ENCODE measurements at regions not wholly inside any gene's neighbourhood (a gene's known extent, or its start where the extent isn't known, plus 50 kb on each side); places are given as distances from the start of the nearest gene placed in this dataset.

- no peak for TF ChIP-seq CUX1 (CRISPR knock-in tag; IDR thresholded peaks at IDR 0.05)
- TF ChIP-seq MLLT1 (IDR thresholded peaks at IDR 0.05), result no peak
- no peak for TF ChIP-seq XRCC5 (IDR thresholded peaks at IDR 0.05; ENCODE audit: low read depth, low read length)
- no peak for TF ChIP-seq ZNF398 (CRISPR knock-in tag; IDR thresholded peaks at IDR 0.05)
- TF ChIP-seq ZNF354B (CRISPR knock-in tag; IDR thresholded peaks at IDR 0.05), result no peak
- no peak for TF ChIP-seq ZNF277 (CRISPR knock-in tag; IDR thresholded peaks at IDR 0.05; ENCODE audit: borderline replicate concordance)
- TF ChIP-seq PHF21A (IDR thresholded peaks at IDR 0.05; ENCODE audit: borderline replicate concordance, low read depth), result no peak
- TF ChIP-seq ETV1 (tag; conservative IDR thresholded peaks at IDR 0.05; ENCODE audit: low read depth), result no peak
- TF ChIP-seq ZNF239 (CRISPR knock-in tag; IDR thresholded peaks at IDR 0.05), result no peak
- no peak for TF ChIP-seq ZBTB5 (IDR thresholded peaks at IDR 0.05)
These were observed 352.9 kb downstream of the TXNL1 start (continued) for GRCh38 chr18:56285387-56286065.
